ENCODE measurements at regions not wholly inside any gene's neighbourhood (a gene's known extent, or its start where the extent isn't known, plus 50 kb on each side); places are given as distances from the start of the nearest gene placed in this dataset.

DNA sequence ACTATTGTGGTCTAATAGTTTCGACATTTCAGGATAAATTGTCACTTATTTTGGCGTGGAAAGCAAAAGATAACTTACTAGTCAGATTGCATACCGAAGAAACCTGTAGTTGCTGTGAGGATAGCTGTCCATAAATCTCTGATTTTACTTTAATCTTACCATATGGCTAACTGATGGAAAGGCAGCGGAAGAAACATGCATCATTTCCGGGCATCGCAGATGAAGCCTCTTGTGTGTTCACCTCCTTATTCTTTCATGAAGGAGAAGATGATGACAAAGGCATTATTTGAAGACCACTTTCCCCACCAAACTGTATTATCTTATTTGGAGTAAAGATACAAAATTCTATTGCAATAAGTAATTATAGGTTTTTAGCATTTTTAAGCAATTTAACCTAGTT lies 763.6 kb upstream of the SLITRK6 start:
- no peak overlapping the region for H3K23ac ChIP-seq (ENCODE audit: insufficient read length, low read depth, low read length)
- H3K4me2 ChIP-seq (ENCODE audit: insufficient read depth, insufficient read length, low read length): no peak overlapping the region
- no peak overlapping the region for H3K4ac ChIP-seq (ENCODE audit: low read depth, low read length)
- H3K18ac ChIP-seq (ENCODE audit: insufficient read length, low read depth, low read length): no peak overlapping the region
- no peak overlapping the region for H2BK12ac ChIP-seq (ENCODE audit: insufficient read length, low read depth, low read length)
- no peak overlapping the region for H2BK5ac ChIP-seq (ENCODE audit: insufficient read length, low read length)
- H3K4me3 Mint-ChIP-seq: no peak overlapping the region
- no peaks in the 10 kb centered on the region for H3K23me2 ChIP-seq (ENCODE audit: insufficient read length, low read depth, low read length, poor library complexity, severe bottlenecking)
- no peak overlapping the region for H2BK120ac ChIP-seq (ENCODE audit: low read depth, low read length, poor library complexity, severe bottlenecking)
- H3K14ac ChIP-seq (ENCODE audit: insufficient read depth, low read length): no peak overlapping the region
- no peaks in the 10 kb centered on the region for H3K27me3 Mint-ChIP-seq (ENCODE audit: low read depth)
- TF ChIP-seq, protein P1, sequence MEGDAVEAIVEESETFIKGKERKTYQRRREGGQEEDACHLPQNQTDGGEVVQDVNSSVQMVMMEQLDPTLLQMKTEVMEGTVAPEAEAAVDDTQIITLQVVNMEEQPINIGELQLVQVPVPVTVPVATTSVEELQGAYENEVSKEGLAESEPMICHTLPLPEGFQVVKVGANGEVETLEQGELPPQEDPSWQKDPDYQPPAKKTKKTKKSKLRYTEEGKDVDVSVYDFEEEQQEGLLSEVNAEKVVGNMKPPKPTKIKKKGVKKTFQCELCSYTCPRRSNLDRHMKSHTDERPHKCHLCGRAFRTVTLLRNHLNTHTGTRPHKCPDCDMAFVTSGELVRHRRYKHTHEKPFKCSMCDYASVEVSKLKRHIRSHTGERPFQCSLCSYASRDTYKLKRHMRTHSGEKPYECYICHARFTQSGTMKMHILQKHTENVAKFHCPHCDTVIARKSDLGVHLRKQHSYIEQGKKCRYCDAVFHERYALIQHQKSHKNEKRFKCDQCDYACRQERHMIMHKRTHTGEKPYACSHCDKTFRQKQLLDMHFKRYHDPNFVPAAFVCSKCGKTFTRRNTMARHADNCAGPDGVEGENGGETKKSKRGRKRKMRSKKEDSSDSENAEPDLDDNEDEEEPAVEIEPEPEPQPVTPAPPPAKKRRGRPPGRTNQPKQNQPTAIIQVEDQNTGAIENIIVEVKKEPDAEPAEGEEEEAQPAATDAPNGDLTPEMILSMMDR (conservative IDR thresholded peaks at IDR 0.05): no peak
- H3K27me3 ChIP-seq (ENCODE audit: insufficient read depth, low read length): no peaks in the 10 kb centered on the region
- H4K8ac ChIP-seq (replicated peaks; ENCODE audit: insufficient read length, low read depth, low read length): no peak overlapping the region
- no peak overlapping the region for H3T11ph ChIP-seq (ENCODE audit: low read length)
- WGBS (ENCODE audit: extremely low coverage, insufficient read length, low lambda C conversion rate): no CpG with 5 or more reads among the region's 6 CpGs
- DNase-seq: no peak
- H3K9me3 ChIP-seq (ENCODE audit: control insufficient read depth, low read depth, low read length): no peaks in the 10 kb centered on the region
- H3K4me1 Mint-ChIP-seq: peaks cover 0 to 8% of the 10 kb centered on the region in 2 experiments; a peak in 3 of 4 replicates
- no peak overlapping the region for H3K27ac ChIP-seq (ENCODE audit: insufficient read length, low read depth, low read length)
- no peaks in the 10 kb centered on the region for H3K4me1 ChIP-seq (ENCODE audit: insufficient read depth, low read length)
- H3K9ac ChIP-seq (ENCODE audit: extremely low read depth, insufficient read length, low read length): no peak overlapping the region
- no peaks in the 10 kb centered on the region; a peak in 1 of 7 replicates for H3K36me3 Mint-ChIP-seq (ENCODE audit: insufficient read depth in 1 of 3, low read depth in 3 of 3)
- H3K9me3 Mint-ChIP-seq: no peaks in the 10 kb centered on the region; a peak in 1 of 5 replicates
- no peak overlapping the region for H2BK15ac ChIP-seq (ENCODE audit: low read depth, low read length)
- no peaks in the 10 kb centered on the region for H4K20me1 ChIP-seq (ENCODE audit: control insufficient read depth, insufficient read depth, insufficient read length)
- H2AFZ ChIP-seq (ENCODE audit: low read length): no peak overlapping the region
- no peak overlapping the region for H4K5ac ChIP-seq (ENCODE audit: insufficient read length, low read depth, low read length)
- H4K91ac ChIP-seq (ENCODE audit: insufficient read length, low read depth, low read length): no peak overlapping the region
- no peak overlapping the region for H3K27ac Mint-ChIP-seq
- H3K79me1 ChIP-seq (ENCODE audit: insufficient read depth, low read depth, low read length, poor library complexity, severe bottlenecking): no peaks in the 10 kb centered on the region
- H2BK20ac ChIP-seq (ENCODE audit: low read depth, low read length, poor library complexity, severe bottlenecking): no peak overlapping the region
- H2AK5ac ChIP-seq (ENCODE audit: insufficient read length, low read length): no peak overlapping the region
- no peaks in the 10 kb centered on the region for H3K79me2 ChIP-seq (ENCODE audit: insufficient read depth, low read length)
- H3K56ac ChIP-seq (ENCODE audit: insufficient read length, low read depth, low read length): no peak overlapping the region

Measured in H9 (cell line).